ENCODE measurements at regions not wholly inside any gene's neighbourhood (a gene's known extent, or its start where the extent isn't known, plus 50 kb on each side); places are given as distances from the start of the nearest gene placed in this dataset.

DNA sequence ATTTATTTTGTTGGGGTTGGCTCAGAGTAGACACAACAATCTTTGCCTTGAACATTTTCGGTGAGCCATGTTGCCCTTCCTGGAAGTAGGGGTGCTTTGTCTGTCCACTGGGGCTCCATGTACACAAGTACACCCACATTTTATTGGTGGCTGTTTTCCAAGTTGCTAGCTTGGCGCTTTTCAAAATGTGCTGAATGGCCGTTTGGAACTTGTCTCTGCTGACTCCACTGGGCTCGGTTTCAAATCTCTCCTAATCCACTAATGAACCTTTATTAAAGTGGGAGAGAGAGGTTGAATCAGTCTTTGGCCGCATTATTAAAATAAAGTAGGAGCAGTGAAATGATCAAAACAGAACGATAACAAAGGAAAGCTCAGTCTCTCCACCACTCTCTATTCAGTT, 64.6 kb upstream of the TAF11L2 start:
- H3K4me1 Mint-ChIP-seq (ENCODE audit: low read depth, unreplicated experiment), result peaks cover 3% of the 10 kb centered on the region

DNA sequence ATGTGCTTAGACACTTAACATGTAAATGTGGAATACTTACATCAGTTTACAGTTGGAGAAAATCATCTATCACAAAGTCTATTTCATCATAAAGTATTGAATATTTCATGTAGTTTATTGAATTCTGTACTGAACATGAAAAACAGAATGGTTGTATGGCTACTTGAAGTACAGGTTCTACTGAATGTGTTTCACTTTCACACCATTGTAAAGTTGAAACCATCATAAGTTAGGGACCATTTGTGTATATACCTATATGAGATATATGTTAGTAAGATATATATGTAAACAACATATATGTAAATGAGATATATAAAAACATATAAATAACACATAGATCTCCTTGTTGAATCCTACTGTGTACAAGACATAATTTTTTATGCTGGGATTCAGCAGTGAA, 63.0 kb upstream of the TAF11L2 start:
- no peak overlapping the region for H3K9ac ChIP-seq (ENCODE audit: low read length)
- H3K27me3 ChIP-seq (ENCODE audit: insufficient read depth, low read length), result no peaks in the 10 kb centered on the region
- no peaks in the 10 kb centered on the region for H4K20me1 ChIP-seq (ENCODE audit: insufficient read depth, low read length)
- DNase-seq (ENCODE audit: low read depth), result no peak
- H3K27ac ChIP-seq (ENCODE audit: low read depth, low read length), result no peak overlapping the region
- H3K4me2 ChIP-seq (ENCODE audit: low read length), result no peak overlapping the region
- no peaks in the 10 kb centered on the region for H3K4me1 ChIP-seq (ENCODE audit: insufficient read depth, low read length)
- no peak overlapping the region for H3K4me3 Mint-ChIP-seq (ENCODE audit: unreplicated experiment)
- peaks cover 8% of the 10 kb centered on the region for H3K9me3 Mint-ChIP-seq (ENCODE audit: unreplicated experiment)
- no peaks in the 10 kb centered on the region for H3K79me2 ChIP-seq (ENCODE audit: insufficient read depth, low read length)
- H3K27me3 Mint-ChIP-seq (ENCODE audit: low read depth, unreplicated experiment), result peaks cover 4% of the 10 kb centered on the region
- H3K4me3 ChIP-seq (ENCODE audit: insufficient read depth, low read depth, low read length), result no peak overlapping the region
- peaks cover 3% of the 10 kb centered on the region for H3K4me1 Mint-ChIP-seq (ENCODE audit: low read depth, unreplicated experiment)
- H3K27ac Mint-ChIP-seq (ENCODE audit: unreplicated experiment), result no peak overlapping the region
- H3K36me3 ChIP-seq (ENCODE audit: insufficient read depth, low read length), result no peaks in the 10 kb centered on the region
- no peak overlapping the region for H2AFZ ChIP-seq (ENCODE audit: low read depth, low read length)
- TF ChIP-seq, protein P1, sequence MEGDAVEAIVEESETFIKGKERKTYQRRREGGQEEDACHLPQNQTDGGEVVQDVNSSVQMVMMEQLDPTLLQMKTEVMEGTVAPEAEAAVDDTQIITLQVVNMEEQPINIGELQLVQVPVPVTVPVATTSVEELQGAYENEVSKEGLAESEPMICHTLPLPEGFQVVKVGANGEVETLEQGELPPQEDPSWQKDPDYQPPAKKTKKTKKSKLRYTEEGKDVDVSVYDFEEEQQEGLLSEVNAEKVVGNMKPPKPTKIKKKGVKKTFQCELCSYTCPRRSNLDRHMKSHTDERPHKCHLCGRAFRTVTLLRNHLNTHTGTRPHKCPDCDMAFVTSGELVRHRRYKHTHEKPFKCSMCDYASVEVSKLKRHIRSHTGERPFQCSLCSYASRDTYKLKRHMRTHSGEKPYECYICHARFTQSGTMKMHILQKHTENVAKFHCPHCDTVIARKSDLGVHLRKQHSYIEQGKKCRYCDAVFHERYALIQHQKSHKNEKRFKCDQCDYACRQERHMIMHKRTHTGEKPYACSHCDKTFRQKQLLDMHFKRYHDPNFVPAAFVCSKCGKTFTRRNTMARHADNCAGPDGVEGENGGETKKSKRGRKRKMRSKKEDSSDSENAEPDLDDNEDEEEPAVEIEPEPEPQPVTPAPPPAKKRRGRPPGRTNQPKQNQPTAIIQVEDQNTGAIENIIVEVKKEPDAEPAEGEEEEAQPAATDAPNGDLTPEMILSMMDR (IDR thresholded peaks at IDR 0.05; ENCODE audit: insufficient read depth, low read depth, low read length), result no peak
- no peak for TF ChIP-seq EZH2 (IDR thresholded peaks at IDR 0.05; ENCODE audit: insufficient read depth, low read length)
- FAIRE-seq, result no peak
- no peaks in the 10 kb centered on the region for H3K36me3 Mint-ChIP-seq (ENCODE audit: low read depth, unreplicated experiment)
- no peaks in the 10 kb centered on the region for H3K9me3 ChIP-seq (ENCODE audit: insufficient read depth, low read depth, low read length)

More for the DNA sequence above, 64.6 kb upstream of the TAF11L2 start:
- no peak for DNase-seq (ENCODE audit: low read depth)
- no peak for FAIRE-seq
- Histone ChIP-seq H3K9ac (ENCODE audit: low read length) (no peak overlapping the region), H3K27me3 (ENCODE audit: insufficient read depth, low read length) (no peaks in the 10 kb centered on the region), H4K20me1 (ENCODE audit: insufficient read depth, low read length) (no peaks in the 10 kb centered on the region), H3K4me3 (ENCODE audit: insufficient read depth, low read depth, low read length) (no peak overlapping the region), H3K9me3 (ENCODE audit: insufficient read depth, low read depth, low read length) (no peaks in the 10 kb centered on the region), H3K27ac (ENCODE audit: low read depth, low read length) (no peak overlapping the region), H3K4me2 (ENCODE audit: low read length) (no peak overlapping the region), H2AFZ (ENCODE audit: low read depth, low read length) (no peak overlapping the region), H3K79me2 (ENCODE audit: insufficient read depth, low read length) (no peaks in the 10 kb centered on the region), H3K4me1 (ENCODE audit: insufficient read depth, low read length) (no peaks in the 10 kb centered on the region), H3K36me3 (ENCODE audit: insufficient read depth, low read length) (no peaks in the 10 kb centered on the region)
- Mint-ChIP-seq H3K27ac (ENCODE audit: unreplicated experiment) (no peak overlapping the region), H3K27me3 (ENCODE audit: low read depth, unreplicated experiment) (peaks cover 4% of the 10 kb centered on the region), H3K36me3 (ENCODE audit: low read depth, unreplicated experiment) (no peaks in the 10 kb centered on the region), H3K9me3 (ENCODE audit: unreplicated experiment) (peaks cover 4% of the 10 kb centered on the region), H3K4me3 (ENCODE audit: unreplicated experiment) (no peak overlapping the region)
- TF ChIP-seq, protein P1 (IDR thresholded peaks at IDR 0.05; ENCODE audit: insufficient read depth, low read depth, low read length), result no peak
- TF ChIP-seq EZH2 (IDR thresholded peaks at IDR 0.05; ENCODE audit: insufficient read depth, low read length), result no peak

DNA sequence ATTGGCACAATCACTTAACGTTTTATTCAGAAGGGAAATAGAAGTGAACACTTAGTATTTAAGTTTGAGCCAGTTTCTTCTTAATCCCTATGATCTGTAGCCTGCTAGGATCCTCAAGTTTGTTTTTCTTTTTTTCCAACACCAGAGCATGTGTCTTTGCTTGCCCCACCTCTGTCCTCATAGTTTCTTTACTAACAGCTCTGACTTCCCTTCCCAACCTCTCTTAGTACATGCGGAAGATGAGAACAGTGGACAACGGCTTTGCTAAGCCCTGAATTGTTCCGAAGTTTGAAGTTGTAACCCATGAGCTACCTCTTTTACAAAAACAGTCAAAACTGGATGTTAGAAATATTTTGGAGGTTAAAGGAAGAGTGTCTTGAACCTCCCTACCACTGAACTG, 61.7 kb upstream of the TAF11L2 start:
- no peak for TF ChIP-seq EZH2 (IDR thresholded peaks at IDR 0.05; ENCODE audit: insufficient read depth, low read length)
- TF ChIP-seq, protein P1 (IDR thresholded peaks at IDR 0.05; ENCODE audit: insufficient read depth, low read depth, low read length), result no peak
- H3K27ac Mint-ChIP-seq (ENCODE audit: unreplicated experiment), result no peak overlapping the region
- Histone ChIP-seq H3K79me2 (ENCODE audit: insufficient read depth, low read length) (no peaks in the 10 kb centered on the region), H3K27me3 (ENCODE audit: insufficient read depth, low read length) (no peaks in the 10 kb centered on the region), H3K36me3 (ENCODE audit: insufficient read depth, low read length) (no peaks in the 10 kb centered on the region), H3K27ac (ENCODE audit: low read depth, low read length) (no peak overlapping the region), H4K20me1 (ENCODE audit: insufficient read depth, low read length) (no peaks in the 10 kb centered on the region), H3K9me3 (ENCODE audit: insufficient read depth, low read depth, low read length) (no peaks in the 10 kb centered on the region), H2AFZ (ENCODE audit: low read depth, low read length) (no peak overlapping the region), H3K9ac (ENCODE audit: low read length) (no peak overlapping the region), H3K4me3 (ENCODE audit: insufficient read depth, low read depth, low read length) (no peak overlapping the region), H3K4me2 (ENCODE audit: low read length) (peak overlapping the region; percentile 19), H3K4me1 (ENCODE audit: insufficient read depth, low read length) (peaks cover 10% of the 10 kb centered on the region)
- H3K4me1 Mint-ChIP-seq (ENCODE audit: low read depth, unreplicated experiment), result peaks cover 5% of the 10 kb centered on the region
- DNase-seq (ENCODE audit: low read depth) (no peak), FAIRE-seq (no peak)
- no peak overlapping the region for H3K4me3 Mint-ChIP-seq (ENCODE audit: unreplicated experiment)
- peaks cover 4% of the 10 kb centered on the region for H3K27me3 Mint-ChIP-seq (ENCODE audit: low read depth, unreplicated experiment)
- peaks cover 8% of the 10 kb centered on the region for H3K9me3 Mint-ChIP-seq (ENCODE audit: unreplicated experiment)
- no peaks in the 10 kb centered on the region for H3K36me3 Mint-ChIP-seq (ENCODE audit: low read depth, unreplicated experiment)

Measured in astrocyte (in vitro differentiated cells and primary cell).